HepG2 (cell line): ENCODE measurements at regions not wholly inside any gene's neighbourhood (a gene's known extent, or its start where the extent isn't known, plus 50 kb on each side); places are given as distances from the start of the nearest gene placed in this dataset.

Experiments
- ATAC-seq: fragments of 200-7000 bp; cut with Tn5 transposase; 3 replicates; pipeline ENCODE4 v1.9.1; 2020; ENCODE audit warnings: mild to moderate bottlenecking, moderate library complexity
- BruUV-seq: library from RNA; stranded (reverse); fragments of 400-500 nt; replicated peaks from 2 replicates; lab custom pipeline; 2021; lab: Mats Ljungman, UMichigan
- CTCF ChIA-PET: fragments of 300-600 bp; formaldehyde crosslinking; extraction: SDS; loops from one replicate; lab custom pipeline; 2021; ENCODE audit warnings: low total read pairs, inconsistent platforms, low intra/inter-chr PET ratio; lab: Yijun Ruan, JAX
- POLR2A ChIA-PET: fragments of 350-600 bp; sonication (Branson Sonifier 250); formaldehyde crosslinking; loops from one replicate; lab custom pipeline; 2020; ENCODE audit warnings: antibody characterized with exemption, inconsistent platforms; lab: Yijun Ruan, JAX
- DNase-seq: peaks from one replicate; pipeline ENCODE4 v3.0.0-alpha.2; 2015; ENCODE audit warnings: low spot score
- FAIRE-seq: peaks from 3 replicates; lab custom pipeline; 2011; peaks lifted over from hg19 to GRCh38; lab: Jason Lieb, UNC
- H2AFZ ChIP-seq: one replicate; pipeline ENCODE4 v1.6.1; 2011; ENCODE audit warnings: low read length, inconsistent platforms
- H3K27ac ChIP-seq: fragments of 300-600 bp; 3 replicates; pipeline ENCODE4 v1.8.0; 2011; ENCODE audit warnings: mixed run types, mild to moderate bottlenecking, mixed read lengths, low read length, inconsistent platforms; ENCODE audit not compliant: insufficient read depth; ENCODE audit errors: extremely low read length
- H3K27me3 ChIP-seq, 2 experiments: fragments of 200-600 bp in 1 of 2; 2 replicates in 1 of 2; 3 replicates in 1 of 2; pipeline versions ENCODE4 v1.6.0 to v1.8.0; 2011; ENCODE audit warnings: low read length in 2 of 2, mild to moderate bottlenecking in 2 of 2, moderate library complexity in 2 of 2, inconsistent platforms in 1 of 2; ENCODE audit not compliant: insufficient read depth in 2 of 2, control insufficient read depth in 1 of 2
- H3K36me3 ChIP-seq, 2 experiments: fragments of 200-600 bp in 1 of 2; replicated peaks in 1 of 2; 2 replicates in 1 of 2; 3 replicates in 1 of 2; pipeline versions ENCODE4 v1.5.1 to v1.8.0; 2011; ENCODE audit warnings: low read length in 2 of 2, inconsistent platforms in 1 of 2; ENCODE audit not compliant: insufficient read depth in 2 of 2, control insufficient read depth in 1 of 2
- H3K4me1 ChIP-seq: 2 replicates; pipeline ENCODE4 v1.5.1; 2012; ENCODE audit warnings: low read length, inconsistent platforms; ENCODE audit not compliant: insufficient read depth
- H3K4me2 ChIP-seq: 2 replicates; pipeline ENCODE4 v1.6.0; 2011; ENCODE audit warnings: low read depth, low read length, inconsistent platforms
- H3K4me3 ChIP-seq, 3 experiments: fragments of 200-600 bp in 1 of 3; sonication (generic), shearing (Covaris generic) in 1 of 3; replicated peaks in 1 of 3; 2 replicates each; pipeline ENCODE4 v1.5.1; 2011 to 2016; ENCODE audit warnings: low read length in 3 of 3, inconsistent platforms in 2 of 3, low read depth in 2 of 3, mild to moderate bottlenecking in 2 of 3, control low read depth in 1 of 3, mixed read lengths in 1 of 3; ENCODE audit not compliant: insufficient read depth in 1 of 3
- H3K79me2 ChIP-seq: one replicate; pipeline ENCODE4 v1.6.1; 2011; ENCODE audit warnings: low read length, inconsistent platforms; ENCODE audit not compliant: insufficient read depth
- H3K9ac ChIP-seq: 2 replicates; pipeline ENCODE4 v1.6.0; 2011; ENCODE audit warnings: mild to moderate bottlenecking, low read depth, low read length, inconsistent platforms; ENCODE audit not compliant: insufficient read depth
- H3K9me3 ChIP-seq: 2 replicates; pipeline ENCODE4 v1.5.1; 2012; ENCODE audit warnings: mild to moderate bottlenecking, low read length
- H4K20me1 ChIP-seq: 2 replicates; pipeline ENCODE4 v1.6.0; 2011; ENCODE audit warnings: inconsistent platforms, mild to moderate bottlenecking, low read length, moderate library complexity; ENCODE audit not compliant: insufficient read depth
- CBFB ChIP-seq: sonication (generic); formaldehyde crosslinking; IDR thresholded peaks from 2 replicates; pipeline ENCODE4 v1.4.0; 2020; ENCODE audit warnings: missing genetic modification reagents
- EEA1 ChIP-seq: sonication (generic); formaldehyde crosslinking; IDR thresholded peaks from 2 replicates; pipeline ENCODE4 v1.5.1; 2020; ENCODE audit warnings: mild to moderate bottlenecking, missing genetic modification reagents, borderline replicate concordance
- POLR2G ChIP-seq: fragments of 200-400 bp; formaldehyde crosslinking; IDR thresholded peaks from 2 replicates; pipeline ENCODE4 v1.6.1; 2018; ENCODE audit warnings: mild to moderate bottlenecking, low read depth, low read length, moderate library complexity
- SMAD9 ChIP-seq: sonication (generic); formaldehyde crosslinking; IDR thresholded peaks from 2 replicates; pipeline ENCODE4 v1.5.1; 2020; ENCODE audit warnings: mild to moderate bottlenecking, missing genetic modification reagents
- SOX5 ChIP-seq: IDR thresholded peaks from 2 replicates; pipeline ENCODE4 v1.6.1; 2016; ENCODE audit warnings: borderline replicate concordance
- SRSF9 ChIP-seq: fragments of 200-400 bp; formaldehyde crosslinking; IDR thresholded peaks from 2 replicates; pipeline ENCODE4 v1.6.1; 2018; ENCODE audit warnings: borderline replicate concordance, mild to moderate bottlenecking, low read depth, low read length; ENCODE audit not compliant: insufficient read depth, poor library complexity, severe bottlenecking
- U2AF2 ChIP-seq: fragments of 200-400 bp; formaldehyde crosslinking; IDR thresholded peaks from 2 replicates; pipeline ENCODE4 v1.6.1; 2017; ENCODE audit warnings: low read depth, mild to moderate bottlenecking, low read length
- ZEB1 ChIP-seq: IDR thresholded peaks from 2 replicates; pipeline ENCODE4 v1.6.1; 2012; ENCODE audit warnings: mild to moderate bottlenecking, low read depth, inconsistent platforms; ENCODE audit not compliant: insufficient replicate concordance
- ZNF121 ChIP-seq: sonication (generic); formaldehyde crosslinking; IDR thresholded peaks from 2 replicates; pipeline ENCODE4 v1.5.0; 2020; ENCODE audit warnings: mild to moderate bottlenecking, missing genetic modification reagents
- ZNF564 ChIP-seq: sonication (generic); formaldehyde crosslinking; IDR thresholded peaks from 2 replicates; pipeline ENCODE4 v1.8.1; 2023; ENCODE audit warnings: mild to moderate bottlenecking, missing genetic modification reagents
- ZNF816 ChIP-seq: sonication (generic); formaldehyde crosslinking; IDR thresholded peaks from 2 replicates; pipeline ENCODE4 v1.8.0; 2022; ENCODE audit warnings: missing genetic modification reagents, mild to moderate bottlenecking, borderline replicate concordance
- WGBS: methylation state at CpG from one replicate; pipeline ENCODE4 v1.1.6; 2017; ENCODE audit warnings: low lambda C conversion rate; 5-methylcytosine and 5-hydroxymethylcytosine counted together
- in situ Hi-C: cut with HindIII; loops from 2 replicates; pipeline ENCODE4 v1.10.0; 2017; ENCODE audit warnings: low pct_unique_long_range_greater_than_20kb; ENCODE audit not compliant: extremely low pct_ligation_motif_present
- intact Hi-C: fragments of 100-400 bp; cut with micrococcal nuclease; formaldehyde crosslinking; loops from one replicate; pipeline ENCODE4 v1.10.0; 2022; ENCODE audit not compliant: unreplicated experiment
- TF ChIP-seq, protein P1 (sequence below): sonication (generic); formaldehyde crosslinking; IDR thresholded peaks from 2 replicates; pipeline ENCODE4 v1.8.0; 2022; ENCODE audit warnings: missing genetic modification reagents, mild to moderate bottlenecking, borderline replicate concordance
- TF ChIP-seq, protein P2 (sequence below): sonication (generic); formaldehyde crosslinking; IDR thresholded peaks from 2 replicates; pipeline ENCODE4 v1.4.0; 2020; ENCODE audit warnings: missing genetic modification reagents
- TF ChIP-seq, protein P3 (sequence below): sonication (generic); formaldehyde crosslinking; IDR thresholded peaks from 2 replicates; pipeline ENCODE4 v1.5.0; 2020; ENCODE audit warnings: mild to moderate bottlenecking, missing genetic modification reagents
- TF ChIP-seq, protein P4 (sequence below): sonication (generic); formaldehyde crosslinking; IDR thresholded peaks from 2 replicates; pipeline ENCODE4 v1.9.0; 2021; ENCODE audit warnings: missing genetic modification reagents, mild to moderate bottlenecking, borderline replicate concordance
- TF ChIP-seq, protein P5 (sequence below): sonication (generic); formaldehyde crosslinking; IDR thresholded peaks from 2 replicates; pipeline ENCODE4 v1.4.0; 2020; ENCODE audit warnings: mild to moderate bottlenecking, missing genetic modification reagents

DNA sequence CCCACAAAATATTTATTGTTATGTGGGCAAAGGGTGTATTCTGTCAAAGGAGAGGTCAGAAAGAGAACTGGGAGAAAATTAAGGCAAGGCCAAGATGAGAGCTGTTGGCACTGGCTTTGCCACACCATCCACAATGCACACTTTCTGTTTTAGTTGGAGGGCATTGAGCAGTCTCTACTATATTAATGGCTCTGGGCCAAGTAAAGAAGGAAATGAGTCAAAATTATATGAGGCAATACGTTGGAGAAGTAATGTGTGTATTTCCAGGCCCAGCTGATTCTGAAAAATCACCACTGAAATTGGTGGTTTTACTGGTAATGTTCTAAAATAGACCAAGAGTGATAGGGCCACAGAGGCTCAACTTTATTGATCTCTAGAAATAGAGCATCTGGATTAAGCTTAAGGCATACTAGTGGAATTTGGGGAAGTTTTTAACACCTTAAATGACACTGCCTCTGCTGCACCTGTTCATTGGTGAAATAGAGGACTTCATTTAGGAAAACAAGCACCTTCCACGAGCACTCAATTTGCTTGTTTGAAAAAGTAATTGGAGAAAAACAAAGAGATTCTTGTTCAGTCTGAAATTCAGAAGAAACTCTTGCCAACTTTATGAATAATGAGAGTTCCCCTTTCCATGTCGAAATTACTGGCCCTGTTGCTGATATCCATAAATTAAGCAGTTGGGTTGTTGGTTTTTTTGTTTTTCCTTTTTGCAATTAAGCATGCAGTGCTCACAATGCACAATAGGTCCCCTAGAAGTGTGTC is 424.9 kb downstream of the ADGRL2 start (continued):
- TF ChIP-seq, protein P1, sequence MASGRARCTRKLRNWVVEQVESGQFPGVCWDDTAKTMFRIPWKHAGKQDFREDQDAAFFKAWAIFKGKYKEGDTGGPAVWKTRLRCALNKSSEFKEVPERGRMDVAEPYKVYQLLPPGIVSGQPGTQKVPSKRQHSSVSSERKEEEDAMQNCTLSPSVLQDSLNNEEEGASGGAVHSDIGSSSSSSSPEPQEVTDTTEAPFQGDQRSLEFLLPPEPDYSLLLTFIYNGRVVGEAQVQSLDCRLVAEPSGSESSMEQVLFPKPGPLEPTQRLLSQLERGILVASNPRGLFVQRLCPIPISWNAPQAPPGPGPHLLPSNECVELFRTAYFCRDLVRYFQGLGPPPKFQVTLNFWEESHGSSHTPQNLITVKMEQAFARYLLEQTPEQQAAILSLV, result no peak
- TF ChIP-seq, all 625 proteins: peak for 0

DNA sequence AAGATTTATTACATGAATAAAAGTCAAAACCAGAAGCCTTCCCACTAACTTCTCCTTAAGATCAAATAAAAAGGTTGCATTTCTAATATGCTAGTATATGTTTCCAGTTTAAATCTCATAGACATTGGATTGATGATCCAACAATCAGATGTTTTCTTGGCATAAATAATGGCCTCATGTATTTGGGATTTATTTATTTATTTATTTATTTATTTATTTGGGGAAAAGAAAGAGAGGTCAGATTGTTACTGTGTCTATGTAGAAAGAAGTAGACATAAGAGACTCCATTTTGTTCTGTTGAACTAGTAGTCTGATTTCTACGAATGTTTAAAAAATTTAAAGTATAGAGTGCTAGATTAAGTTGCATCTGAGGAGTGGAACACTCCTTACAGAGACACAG is 422.4 kb downstream of the ADGRL2 start:
- H2AFZ ChIP-seq, result no peak overlapping the region
- no TSS peak for BruUV-seq
- H3K27me3 ChIP-seq, result no peaks in the 10 kb centered on the region; a peak in 1 of 5 replicates
- no peak overlapping the region for H3K4me3 ChIP-seq
- no peaks in the 10 kb centered on the region for H3K36me3 ChIP-seq
- no peaks in the 10 kb centered on the region for H4K20me1 ChIP-seq
- H3K27ac ChIP-seq, result no peak overlapping the region
- DNase-seq (no peak), FAIRE-seq (no peak), ATAC-seq (no peak)
- in situ Hi-C loops, result no loop called here
- no peaks in the 10 kb centered on the region for H3K4me1 ChIP-seq
- ChIA-PET POLR2A (no interaction called here), CTCF (no interaction called here)
- WGBS, result 0% methylated on average over 1 of the region's 1 CpG
- intact Hi-C loops, result no loop called here
- no peaks in the 10 kb centered on the region for H3K79me2 ChIP-seq
- H3K9me3 ChIP-seq, result peaks cover 74% of the 10 kb centered on the region
- no peak overlapping the region for H3K9ac ChIP-seq
- H3K4me2 ChIP-seq, result no peak overlapping the region
- no peak for TF ChIP-seq ZNF816 (CRISPR knock-in tag)
- no peak for TF ChIP-seq ZNF121
- no peak for TF ChIP-seq EEA1 (CRISPR knock-in tag)
- no peak for TF ChIP-seq SMAD9 (CRISPR knock-in tag)
- TF ChIP-seq ZEB1, result no peak
- no peak for TF ChIP-seq ZNF564 (CRISPR knock-in tag)
- TF ChIP-seq SOX5 (CRISPR knock-in tag), result no peak
- no peak for TF ChIP-seq POLR2G
- no peak for TF ChIP-seq U2AF2
- TF ChIP-seq, protein P2, sequence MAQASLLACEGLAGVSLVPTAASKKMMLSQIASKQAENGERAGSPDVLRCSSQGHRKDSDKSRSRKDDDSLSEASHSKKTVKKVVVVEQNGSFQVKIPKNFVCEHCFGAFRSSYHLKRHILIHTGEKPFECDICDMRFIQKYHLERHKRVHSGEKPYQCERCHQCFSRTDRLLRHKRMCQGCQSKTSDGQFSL, result no peak
- TF ChIP-seq SRSF9, result no peak
- no peak for TF ChIP-seq CBFB
- TF ChIP-seq, protein P3, sequence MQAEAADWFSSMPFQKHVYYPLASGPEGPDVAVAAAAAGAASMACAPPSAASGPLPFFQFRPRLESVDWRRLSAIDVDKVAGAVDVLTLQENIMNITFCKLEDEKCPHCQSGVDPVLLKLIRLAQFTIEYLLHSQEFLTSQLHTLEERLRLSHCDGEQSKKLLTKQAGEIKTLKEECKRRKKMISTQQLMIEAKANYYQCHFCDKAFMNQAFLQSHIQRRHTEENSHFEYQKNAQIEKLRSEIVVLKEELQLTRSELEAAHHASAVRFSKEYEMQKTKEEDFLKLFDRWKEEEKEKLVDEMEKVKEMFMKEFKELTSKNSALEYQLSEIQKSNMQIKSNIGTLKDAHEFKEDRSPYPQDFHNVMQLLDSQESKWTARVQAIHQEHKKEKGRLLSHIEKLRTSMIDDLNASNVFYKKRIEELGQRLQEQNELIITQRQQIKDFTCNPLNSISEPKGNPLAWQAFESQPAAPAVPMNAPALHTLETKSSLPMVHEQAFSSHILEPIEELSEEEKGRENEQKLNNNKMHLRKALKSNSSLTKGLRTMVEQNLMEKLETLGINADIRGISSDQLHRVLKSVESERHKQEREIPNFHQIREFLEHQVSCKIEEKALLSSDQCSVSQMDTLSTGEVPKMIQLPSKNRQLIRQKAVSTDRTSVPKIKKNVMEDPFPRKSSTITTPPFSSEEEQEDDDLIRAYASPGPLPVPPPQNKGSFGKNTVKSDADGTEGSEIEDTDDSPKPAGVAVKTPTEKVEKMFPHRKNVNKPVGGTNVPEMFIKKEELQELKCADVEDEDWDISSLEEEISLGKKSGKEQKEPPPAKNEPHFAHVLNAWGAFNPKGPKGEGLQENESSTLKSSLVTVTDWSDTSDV (CRISPR knock-in tag), result no peak
- TF ChIP-seq, protein P4, sequence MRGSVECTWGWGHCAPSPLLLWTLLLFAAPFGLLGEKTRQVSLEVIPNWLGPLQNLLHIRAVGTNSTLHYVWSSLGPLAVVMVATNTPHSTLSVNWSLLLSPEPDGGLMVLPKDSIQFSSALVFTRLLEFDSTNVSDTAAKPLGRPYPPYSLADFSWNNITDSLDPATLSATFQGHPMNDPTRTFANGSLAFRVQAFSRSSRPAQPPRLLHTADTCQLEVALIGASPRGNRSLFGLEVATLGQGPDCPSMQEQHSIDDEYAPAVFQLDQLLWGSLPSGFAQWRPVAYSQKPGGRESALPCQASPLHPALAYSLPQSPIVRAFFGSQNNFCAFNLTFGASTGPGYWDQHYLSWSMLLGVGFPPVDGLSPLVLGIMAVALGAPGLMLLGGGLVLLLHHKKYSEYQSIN (CRISPR knock-in tag), result no peak
- TF ChIP-seq, protein P5, sequence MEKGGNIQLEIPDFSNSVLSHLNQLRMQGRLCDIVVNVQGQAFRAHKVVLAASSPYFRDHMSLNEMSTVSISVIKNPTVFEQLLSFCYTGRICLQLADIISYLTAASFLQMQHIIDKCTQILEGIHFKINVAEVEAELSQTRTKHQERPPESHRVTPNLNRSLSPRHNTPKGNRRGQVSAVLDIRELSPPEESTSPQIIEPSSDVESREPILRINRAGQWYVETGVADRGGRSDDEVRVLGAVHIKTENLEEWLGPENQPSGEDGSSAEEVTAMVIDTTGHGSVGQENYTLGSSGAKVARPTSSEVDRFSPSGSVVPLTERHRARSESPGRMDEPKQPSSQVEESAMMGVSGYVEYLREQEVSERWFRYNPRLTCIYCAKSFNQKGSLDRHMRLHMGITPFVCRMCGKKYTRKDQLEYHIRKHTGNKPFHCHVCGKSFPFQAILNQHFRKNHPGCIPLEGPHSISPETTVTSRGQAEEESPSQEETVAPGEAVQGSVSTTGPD, result no peak
